HFF-Myc (cell line): ENCODE measurements at regions not wholly inside any gene's neighbourhood (a gene's known extent, or its start where the extent isn't known, plus 50 kb on each side); places are given as distances from the start of the nearest gene placed in this dataset.

Experiments
- DNase-seq: peaks from one replicate; pipeline ENCODE4 v3.0.0-alpha.2; 2011; ENCODE audit warnings: low read depth; ENCODE audit errors: extremely low read depth
- H3K4me3 ChIP-seq: replicated peaks from 2 replicates; pipeline ENCODE4 v1.5.1; 2011; ENCODE audit warnings: low read depth, mild to moderate bottlenecking, control low read depth, low read length
- CTCF ChIP-seq: IDR thresholded peaks from 2 replicates; pipeline ENCODE4 v1.5.1; 2012; ENCODE audit warnings: mild to moderate bottlenecking, low read depth, low read length, control low read depth; ENCODE audit errors: missing control alignments

GRCh38 chr4:54152846-54153600 is 53.1 kb downstream of the GSX2 start:
- TF ChIP-seq CTCF = no peak
- no peak for DNase-seq
- no peak overlapping the region for H3K4me3 ChIP-seq

- no peak for TF ChIP-seq CTCF
- H3K4me3 ChIP-seq = no peak overlapping the region
- no peak for DNase-seq
Observed at GRCh38 chr4:54155936-54156335, 56.0 kb downstream of the GSX2 start.

GRCh38 chr4:54157606-54158005 is 57.6 kb downstream of the GSX2 start:
- TF ChIP-seq CTCF = no peak
- DNase-seq = no peak
- no peak overlapping the region for H3K4me3 ChIP-seq

GRCh38 chr4:54159543-54159942 is 59.6 kb downstream of the GSX2 start:
- H3K4me3 ChIP-seq = no peak overlapping the region
- TF ChIP-seq CTCF = no peak
- no peak for DNase-seq

- no peak for DNase-seq
- H3K4me3 ChIP-seq = no peak overlapping the region
- no peak for TF ChIP-seq CTCF
Observed at GRCh38 chr4:54165011-54165410, 64.1 kb upstream of the PDGFRA start.

- no peak overlapping the region for H3K4me3 ChIP-seq
- TF ChIP-seq CTCF = no peak
- peak; percentile 78 for DNase-seq
Observed at GRCh38 chr4:54165438-54165837, 63.7 kb upstream of the PDGFRA start.

GRCh38 chr4:54167508-54167907 is 61.6 kb upstream of the PDGFRA start:
- TF ChIP-seq CTCF = no peak
- no peak for DNase-seq
- H3K4me3 ChIP-seq = no peak overlapping the region
